PC-3 (cell line): ENCODE measurements at regions not wholly inside any gene's neighbourhood (a gene's known extent, or its start where the extent isn't known, plus 50 kb on each side); places are given as distances from the start of the nearest gene placed in this dataset.

ENCODE experiments used
- ATAC-seq: fragments of 200-7000 bp; cut with Tn5 transposase; 2 replicates; pipeline ENCODE4 v1.9.1; 2020; ENCODE audit warnings: mild to moderate bottlenecking, moderate library complexity
- BruUV-seq: library from RNA; stranded (reverse); fragments of 400-500 nt; replicated peaks from 2 replicates; lab custom pipeline; 2021; lab: Mats Ljungman, UMichigan
- CTCF ChIA-PET: fragments of 300-600 bp; sonication (Branson Sonifier 250); formaldehyde crosslinking; loops from one replicate; lab custom pipeline; 2022; ENCODE audit warnings: antibody characterized with exemption; lab: Charles Lee
- POLR2A ChIA-PET: fragments of 300-600 bp; sonication (Branson Sonifier 250); formaldehyde crosslinking; loops from one replicate; lab custom pipeline; 2022; ENCODE audit warnings: antibody characterized with exemption; ENCODE audit not compliant: unreplicated experiment; lab: Charles Lee
- DNase-seq: peaks from one replicate; pipeline ENCODE4 v3.0.0-alpha.2; 2015
- H2AFZ ChIP-seq: fragments of 300-600 bp; sonication (generic); 2 replicates; pipeline ENCODE4 v1.6.0; 2016; ENCODE audit warnings: antibody characterized with exemption, low read length
- H3F3A ChIP-seq: fragments of 300-600 bp; sonication (generic); one replicate; pipeline ENCODE4 v1.6.0; 2017; ENCODE audit warnings: antibody characterized with exemption, low read length, control low read depth, mild to moderate bottlenecking; ENCODE audit not compliant: unreplicated experiment
- H3K27ac ChIP-seq: fragments of 300-600 bp; sonication (generic); 2 replicates; pipeline ENCODE4 v1.5.1; 2016; ENCODE audit warnings: mild to moderate bottlenecking, low read length
- H3K27me3 ChIP-seq: fragments of 300-600 bp; sonication (generic); 2 replicates; pipeline ENCODE4 v1.6.1; 2016; ENCODE audit warnings: low read length, mixed read lengths
- H3K36me3 ChIP-seq: fragments of 300-600 bp; sonication (generic); 2 replicates; pipeline ENCODE4 v1.6.1; 2016; ENCODE audit warnings: low read depth, mixed run types, low read length, mixed read lengths
- H3K4me1 ChIP-seq: fragments of 300-600 bp; sonication (generic); 2 replicates; pipeline ENCODE4 v1.5.1; 2016; ENCODE audit warnings: low read length; ENCODE audit not compliant: insufficient read depth
- H3K4me2 ChIP-seq: fragments of 300-600 bp; sonication (generic); 2 replicates; pipeline ENCODE4 v1.6.0; 2016; ENCODE audit warnings: low read length
- H3K4me3 ChIP-seq: fragments of 300-600 bp; sonication (generic); 2 replicates; pipeline ENCODE4 v1.5.1; 2016; ENCODE audit warnings: mild to moderate bottlenecking, low read length, mixed read lengths
- H3K79me2 ChIP-seq: fragments of 300-600 bp; sonication (generic); 2 replicates; pipeline ENCODE4 v1.6.1; 2017; ENCODE audit warnings: low read length, mixed read lengths
- H3K9ac ChIP-seq: fragments of 300-600 bp; sonication (generic); 2 replicates; pipeline ENCODE4 v1.6.0; 2016; ENCODE audit warnings: mild to moderate bottlenecking, low read length
- H3K9me2 ChIP-seq: fragments of 300-600 bp; sonication (generic); replicated peaks from 2 replicates; pipeline ENCODE4 v1.6.1; 2016; ENCODE audit warnings: mixed run types, low read length, mixed read lengths
- H3K9me3 ChIP-seq: fragments of 300-600 bp; sonication (generic); 2 replicates; pipeline ENCODE4 v1.6.1; 2016; ENCODE audit warnings: low read length, mixed read lengths
- H4K20me1 ChIP-seq: fragments of 300-600 bp; sonication (generic); 2 replicates; pipeline ENCODE4 v1.6.1; 2016; ENCODE audit warnings: low read length, mixed read lengths
- CTCF ChIP-seq: fragments of 300-600 bp; sonication (generic); conservative IDR thresholded peaks from 2 replicates; pipeline ENCODE4 v1.5.1; 2017; ENCODE audit warnings: antibody characterized with exemption, low read depth, mild to moderate bottlenecking, low read length
- EZH2 ChIP-seq: fragments of 300-600 bp; sonication (generic); IDR thresholded peaks from one replicate; pipeline ENCODE4 v1.6.1; 2017; ENCODE audit warnings: antibody characterized with exemption, mild to moderate bottlenecking, low read length; ENCODE audit not compliant: unreplicated experiment
- EZH2phosphoT487 ChIP-seq: fragments of 300-600 bp; sonication (generic); IDR thresholded peaks from 2 replicates; pipeline ENCODE4 v1.6.1; 2018; ENCODE audit warnings: mild to moderate bottlenecking, antibody characterized with exemption, low read length, borderline replicate concordance
- intact Hi-C: fragments of 100-400 bp; cut with micrococcal nuclease; formaldehyde crosslinking; loops from 2 replicates; pipeline ENCODE4 v1.9.0; 2023

DNA sequence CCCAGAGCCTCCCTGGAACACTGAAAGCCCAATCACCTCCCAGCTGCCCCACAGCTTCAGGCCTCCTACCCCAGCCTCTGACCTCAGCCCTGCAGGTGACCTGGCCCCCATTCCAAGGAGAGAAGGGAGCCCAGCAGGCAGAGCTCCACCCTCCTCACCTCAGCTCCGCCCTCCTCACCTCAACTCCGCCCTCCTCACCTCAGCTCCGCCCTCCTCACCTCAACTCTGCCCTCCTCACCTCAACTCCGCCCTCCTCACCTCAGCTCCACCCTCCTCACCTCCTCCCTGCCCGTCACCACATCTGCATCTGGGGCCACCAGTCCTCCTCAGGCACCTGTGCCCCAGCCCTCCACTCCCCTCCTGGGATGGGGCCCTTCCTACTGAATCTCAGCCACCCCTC, 112.2 kb upstream of the SFSWAP start:
- no peak overlapping the region for H3K4me3 ChIP-seq
- H3K79me2 ChIP-seq = no peaks in the 10 kb centered on the region
- intact Hi-C loops = no loop called here
- H3F3A ChIP-seq = no peaks in the 10 kb centered on the region
- BruUV-seq = no TSS peak
- DNase-seq (no peak), ATAC-seq (no peak)
- H3K4me1 ChIP-seq = no peaks in the 10 kb centered on the region
- no peak overlapping the region for H3K27ac ChIP-seq
- CTCF ChIA-PET = no interaction called here
- POLR2A ChIA-PET = no interaction called here
- no peaks in the 10 kb centered on the region for H3K36me3 ChIP-seq
- H3K4me2 ChIP-seq = no peak overlapping the region
- H3K9me2 ChIP-seq = no peaks in the 10 kb centered on the region
- no peak overlapping the region for H3K9ac ChIP-seq
- no peaks in the 10 kb centered on the region for H4K20me1 ChIP-seq
- no peak overlapping the region for H2AFZ ChIP-seq
- TF ChIP-seq EZH2 (no peak), EZH2phosphoT487 (no peak), CTCF (no peak)
- H3K27me3 ChIP-seq = peaks cover 80% of the 10 kb centered on the region
- H3K9me3 ChIP-seq = no peaks in the 10 kb centered on the region

GRCh38 chr12:131599190-131600159, 111.4 kb upstream of the SFSWAP start:
- POLR2A ChIA-PET = no interaction called here
- H3K27me3 ChIP-seq = peaks cover 82% of the 10 kb centered on the region

More at GRCh38 chr12:131599190-131600159, 111.4 kb upstream of the SFSWAP start:
- no peaks in the 10 kb centered on the region for H4K20me1 ChIP-seq
- no peak overlapping the region for H3K4me3 ChIP-seq
- ATAC-seq (no peak), DNase-seq (no peak)
- H2AFZ ChIP-seq = no peak overlapping the region
- no peak overlapping the region for H3K4me2 ChIP-seq
- H3K36me3 ChIP-seq = no peaks in the 10 kb centered on the region
- H3K27ac ChIP-seq = no peak overlapping the region
- BruUV-seq = no TSS peak
- no peak for TF ChIP-seq EZH2
- TF ChIP-seq CTCF = no peak
- TF ChIP-seq EZH2phosphoT487 = no peak
- intact Hi-C loops = no loop called here
- H3K4me1 ChIP-seq = no peaks in the 10 kb centered on the region
- H3K9me3 ChIP-seq = no peaks in the 10 kb centered on the region
- H3F3A ChIP-seq = no peaks in the 10 kb centered on the region
- H3K79me2 ChIP-seq = no peaks in the 10 kb centered on the region
- CTCF ChIA-PET = no interaction called here
- no peak overlapping the region for H3K9ac ChIP-seq
- H3K9me2 ChIP-seq = no peaks in the 10 kb centered on the region
